ENCODE measurements at regions not wholly inside any gene's neighbourhood (a gene's known extent, or its start where the extent isn't known, plus 50 kb on each side); places are given as distances from the start of the nearest gene placed in this dataset.
A peak's percentile ranks its signal among the peaks of the same experiment; 100 is the strongest.

DNA sequence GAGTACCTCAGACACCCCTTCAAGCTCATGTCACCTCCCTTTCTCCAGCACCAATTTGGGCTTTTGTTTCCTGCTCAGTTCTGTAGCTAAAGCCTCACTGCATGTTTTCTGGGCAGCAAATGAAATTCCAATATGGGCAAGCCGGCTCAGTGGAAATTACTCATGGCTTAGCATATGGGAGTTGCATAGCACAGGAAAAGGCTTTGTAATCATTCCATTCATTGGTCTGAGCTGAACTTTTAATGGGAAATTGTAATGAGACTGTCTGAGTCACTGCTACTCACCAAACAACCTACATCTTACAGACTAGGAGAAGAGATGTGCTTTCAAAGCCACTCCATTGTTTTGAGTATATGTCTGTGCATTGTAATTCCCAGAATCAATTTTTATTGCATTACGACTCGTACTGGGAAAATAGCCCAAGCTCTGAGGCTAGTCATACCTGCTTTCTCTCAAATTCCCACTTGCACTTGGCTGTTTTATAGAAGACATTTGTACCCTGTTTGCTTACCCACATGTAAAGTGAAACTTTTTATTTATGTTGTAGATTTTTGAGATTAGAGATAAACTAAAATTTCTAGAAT is 139.5 kb upstream of the LRATD1 start:
- H3K9ac ChIP-seq (replicated peaks in 1 of 4; ENCODE audit: extremely low read depth in 1 of 4, low read depth in 3 of 4, low read length in 3 of 4), result no peak overlapping the region

More for the DNA sequence above, 139.5 kb upstream of the LRATD1 start:
- FAIRE-seq, result no peak
- no peak overlapping the region for H4K91ac ChIP-seq (replicated peaks; ENCODE audit: insufficient read length, low read length)
- H3K9me3 ChIP-seq (ENCODE audit: insufficient read depth in 2 of 2, low read depth in 1 of 2, low read length in 1 of 2), result no peaks in the 10 kb centered on the region
- no peak overlapping the region for H2BK12ac ChIP-seq (ENCODE audit: low read depth, low read length)
- WGBS, 2 experiments (ENCODE audit: extremely low coverage in 1 of 2, insufficient coverage in 1 of 2, insufficient read length in 1 of 2, insufficient replicate concordance in 2 of 2, low coverage in 1 of 2, low lambda C conversion rate in 2 of 2, missing lambda C conversion rate in 1 of 2), result 84% methylated on average over 3 of the region's 3 CpGs; no CpG with 5 or more reads in 1 of the 2 experiments
- H2AFZ ChIP-seq (ENCODE audit: low read length), result peak overlapping the region; percentile 77; the same call in 1 of the 2 replicates
- no peak overlapping the region for H3K56ac ChIP-seq (replicated peaks; ENCODE audit: insufficient read length, low read depth, low read length)
- H4K20me1 ChIP-seq (replicated peaks in 1 of 2; ENCODE audit: control insufficient read depth in 1 of 2, insufficient read depth in 2 of 2, low read length in 2 of 2), result no peaks in the 10 kb centered on the region
- no peak overlapping the region for H3K14ac ChIP-seq (ENCODE audit: insufficient read length)
- H3K36me3 ChIP-seq (ENCODE audit: control insufficient read depth in 2 of 4, insufficient read depth in 4 of 4, low read length in 3 of 4), result no peaks in the 10 kb centered on the region
- no peak overlapping the region for H3K23ac ChIP-seq (ENCODE audit: insufficient read length)
- no peak overlapping the region for H3K18ac ChIP-seq (ENCODE audit: extremely low read depth, low read length)
- no peak overlapping the region for H3K4ac ChIP-seq (replicated peaks; ENCODE audit: insufficient read length, low read depth, low read length)
- H2BK120ac ChIP-seq (replicated peaks; ENCODE audit: low read depth, low read length), result no peak overlapping the region
- no peak overlapping the region for H2BK15ac ChIP-seq (ENCODE audit: low read length)
- CTCF ChIA-PET (ENCODE audit: partially characterized antibody), result no interaction called here
- H3K27me3 ChIP-seq (replicated peaks in 1 of 4; ENCODE audit: control insufficient read depth in 3 of 4, extremely low read depth in 1 of 4, insufficient read depth in 3 of 4, low read length in 3 of 4), result no peaks in the 10 kb centered on the region
- TF ChIP-seq SAP30 (IDR thresholded peaks at IDR 0.05; ENCODE audit: insufficient read depth, insufficient replicate concordance, low read length), result no peak
- DNase-seq (ENCODE audit: low read depth in 1 of 2, low spot score in 2 of 2), result peak in 1 of 2 experiments; percentile 3
- no peak overlapping the region for H3K4me2 ChIP-seq (ENCODE audit: insufficient read depth in 1 of 2, low read depth in 2 of 2, low read length in 2 of 2)
- no peak overlapping the region for H2BK20ac ChIP-seq (ENCODE audit: low read length)
- no peak overlapping the region for H3K4me3 ChIP-seq (ENCODE audit: extremely low read depth in 1 of 4, insufficient read depth in 2 of 4, low read depth in 3 of 4, low read length in 4 of 4)
- no peak overlapping the region for H3K27ac ChIP-seq (ENCODE audit: low read depth, low read length)
- no peak overlapping the region for H2AK5ac ChIP-seq (ENCODE audit: low read depth, low read length)
- H2BK5ac ChIP-seq (ENCODE audit: low read depth, low read length), result no peak overlapping the region
- no peaks in the 10 kb centered on the region for H3K23me2 ChIP-seq (ENCODE audit: low read depth, low read length)
- H3K79me2 ChIP-seq (ENCODE audit: control insufficient read depth in 1 of 2, insufficient read depth in 2 of 2, low read length in 2 of 2), result no peaks in the 10 kb centered on the region
- no peak overlapping the region for H4K8ac ChIP-seq (ENCODE audit: extremely low read depth, insufficient read depth, low read length)
- H4K5ac ChIP-seq (ENCODE audit: insufficient read length, low read depth, low read length), result no peak overlapping the region
- H3K4me1 ChIP-seq (replicated peaks in 1 of 4; ENCODE audit: control insufficient read depth in 3 of 4, insufficient read depth in 4 of 4, low read length in 3 of 4), result no peaks in the 10 kb centered on the region
- H3K79me1 ChIP-seq (ENCODE audit: low read depth, low read length), result no peaks in the 10 kb centered on the region
- POLR2A ChIA-PET (ENCODE audit: partially characterized antibody), result no interaction called here

Measured in H1 (cell line).